ENCODE measurements at regions not wholly inside any gene's neighbourhood (a gene's known extent, or its start where the extent isn't known, plus 50 kb on each side); places are given as distances from the start of the nearest gene placed in this dataset.

GRCh38 chr10:109743574-109743973 is 179.7 kb downstream of the XPNPEP1 start:
- no peak overlapping the region for H3K27ac Mint-ChIP-seq
- no peaks in the 10 kb centered on the region for H4K20me1 ChIP-seq (replicated peaks; ENCODE audit: insufficient read depth)
- no peak overlapping the region for H3K4me3 ChIP-seq
- no peak overlapping the region for H2AFZ ChIP-seq
- no peaks in the 10 kb centered on the region for H3K27me3 Mint-ChIP-seq (ENCODE audit: insufficient read depth, low read depth, poor library complexity)
- H3K27me3 ChIP-seq (ENCODE audit: insufficient read depth) = no peaks in the 10 kb centered on the region
- TF ChIP-seq CTCF (conservative IDR thresholded peaks at IDR 0.05; ENCODE audit: low read depth in 2 of 2) (no peak), REST (IDR thresholded peaks at IDR 0.05; ENCODE audit: unreplicated experiment) (no peak), POLR2AphosphoS5 (IDR thresholded peaks at IDR 0.05; ENCODE audit: low read depth) (no peak), JUNB (IDR thresholded peaks at IDR 0.05; ENCODE audit: unreplicated experiment) (no peak), EZH2phosphoT487 (IDR thresholded peaks at IDR 0.05; ENCODE audit: unreplicated experiment) (no peak), ZNF462 (CRISPR knock-in tag; IDR thresholded peaks at IDR 0.05) (no peak), STAT1 (IDR thresholded peaks at IDR 0.05; ENCODE audit: unreplicated experiment) (no peak), ZNF114 (CRISPR knock-in tag; IDR thresholded peaks at IDR 0.05) (no peak), ETS1 (IDR thresholded peaks at IDR 0.05) (no peak), NANOG (IDR thresholded peaks at IDR 0.05; ENCODE audit: borderline replicate concordance) (no peak), ZNF331 (CRISPR knock-in tag; IDR thresholded peaks at IDR 0.05; ENCODE audit: low read depth) (no peak), EZH2 (IDR thresholded peaks at IDR 0.05; ENCODE audit: low read depth, unreplicated experiment) (no peak), CREB1 (CRISPR knock-in tag; IDR thresholded peaks at IDR 0.05; ENCODE audit: low read depth) (no peak)
- H3K9me2 ChIP-seq (ENCODE audit: insufficient read depth) = no peaks in the 10 kb centered on the region
- H3K9me3 Mint-ChIP-seq = no peaks in the 10 kb centered on the region
- no peak overlapping the region for H3K4me3 Mint-ChIP-seq
- no peaks in the 10 kb centered on the region for H3K36me3 ChIP-seq (ENCODE audit: insufficient read depth)
- DNase-seq (ENCODE audit: low spot score) (no peak), ATAC-seq (no peak)
- no peak overlapping the region for H3K27ac ChIP-seq (ENCODE audit: low read depth)
- no peak overlapping the region for H3K4me2 ChIP-seq
- no peaks in the 10 kb centered on the region for H3K4me1 ChIP-seq (ENCODE audit: insufficient read depth)
- no peaks in the 10 kb centered on the region for H3K4me1 Mint-ChIP-seq
- H3K79me2 ChIP-seq (replicated peaks; ENCODE audit: insufficient read depth) = no peaks in the 10 kb centered on the region
- H3K36me3 Mint-ChIP-seq (ENCODE audit: low read depth) = no peaks in the 10 kb centered on the region
- H3F3A ChIP-seq (replicated peaks; ENCODE audit: low read depth) = no peaks in the 10 kb centered on the region

All from GM23338 (cell line).